Hepatocyte (in vitro differentiated cells): ENCODE measurements at regions not wholly inside any gene's neighbourhood (a gene's known extent, or its start where the extent isn't known, plus 50 kb on each side); places are given as distances from the start of the nearest gene placed in this dataset.

Experiments used
- CTCF ChIP-seq: fragments of 200-600 bp; sonication (generic); IDR thresholded peaks from 2 replicates; pipeline ENCODE4 v1.5.1; 2016; ENCODE audit warnings: antibody characterized with exemption, mild to moderate bottlenecking; ENCODE audit not compliant: poor library complexity
- EZH2 ChIP-seq: fragments of 200-600 bp; sonication (generic); IDR thresholded peaks from 2 replicates; pipeline ENCODE4 v1.6.1; 2016; ENCODE audit warnings: antibody characterized with exemption, mild to moderate bottlenecking, borderline replicate concordance

- TF ChIP-seq CTCF (no peak), EZH2 (no peak)
These were observed 113.8 kb upstream of the WDR17 start for GRCh38 chr4:175951794-175952193.
